ENCODE measurements at regions not wholly inside any gene's neighbourhood (a gene's known extent, or its start where the extent isn't known, plus 50 kb on each side); places are given as distances from the start of the nearest gene placed in this dataset.

GRCh38 chr3:18738393-18739098 lies 313.4 kb upstream of the SATB1 start:
- no peaks in the 10 kb centered on the region for H3K9me3 ChIP-seq (ENCODE audit: low read depth, low read length, poor library complexity, severe bottlenecking)
- TF ChIP-seq EZH2 (IDR thresholded peaks at IDR 0.05; ENCODE audit: borderline replicate concordance, low read depth, low read length, poor library complexity, severe bottlenecking) (no peak), CTCF (conservative IDR thresholded peaks at IDR 0.05; ENCODE audit: low read depth, low read length) (no peak)
- intact Hi-C loops (cut with micrococcal nuclease; ENCODE audit: unreplicated experiment), result no loop called here
- ChIA-PET POLR2A (ENCODE audit: low non-redundant PET) (no interaction called here), CTCF (no interaction called here)
- no peaks in the 10 kb centered on the region for H3K27me3 ChIP-seq (replicated peaks; ENCODE audit: insufficient read depth, low read depth, low read length, poor library complexity)
- DNase-seq (ENCODE audit: low spot score), result no peak
- H3K4me1 ChIP-seq (ENCODE audit: insufficient read depth, low read length, poor library complexity, severe bottlenecking), result no peaks in the 10 kb centered on the region
- no TSS peak for BruUV-seq (replicated peaks)
- H3K27ac ChIP-seq (ENCODE audit: low read depth, low read length, poor library complexity, severe bottlenecking), result no peak overlapping the region
- no peaks in the 10 kb centered on the region for H3K36me3 ChIP-seq (ENCODE audit: insufficient read depth, low read length, poor library complexity, severe bottlenecking)
- H3K4me3 ChIP-seq (ENCODE audit: low read depth, low read length, poor library complexity, severe bottlenecking), result no peak overlapping the region

- H3K27ac ChIP-seq (ENCODE audit: low read depth, low read length, poor library complexity, severe bottlenecking), result no peak overlapping the region
- TF ChIP-seq EZH2 (IDR thresholded peaks at IDR 0.05; ENCODE audit: borderline replicate concordance, low read depth, low read length, poor library complexity, severe bottlenecking) (no peak), CTCF (conservative IDR thresholded peaks at IDR 0.05; ENCODE audit: low read depth, low read length) (no peak)
- H3K36me3 ChIP-seq (ENCODE audit: insufficient read depth, low read length, poor library complexity, severe bottlenecking), result no peaks in the 10 kb centered on the region
- H3K4me3 ChIP-seq (ENCODE audit: low read depth, low read length, poor library complexity, severe bottlenecking), result no peak overlapping the region
- H3K4me1 ChIP-seq (ENCODE audit: insufficient read depth, low read length, poor library complexity, severe bottlenecking), result no peaks in the 10 kb centered on the region
- no peak for DNase-seq (ENCODE audit: low spot score)
- no peaks in the 10 kb centered on the region for H3K27me3 ChIP-seq (replicated peaks; ENCODE audit: insufficient read depth, low read depth, low read length, poor library complexity)
- ChIA-PET POLR2A (ENCODE audit: low non-redundant PET) (no interaction called here), CTCF (no interaction called here)
- H3K9me3 ChIP-seq (ENCODE audit: low read depth, low read length, poor library complexity, severe bottlenecking), result no peaks in the 10 kb centered on the region
- intact Hi-C loops (cut with micrococcal nuclease; ENCODE audit: unreplicated experiment), result no loop called here
- BruUV-seq (replicated peaks), result no TSS peak
These were observed 309.9 kb upstream of the SATB1 start for GRCh38 chr3:18735005-18735404.

GRCh38 chr3:18734309-18734708 lies 309.2 kb upstream of the SATB1 start:
- intact Hi-C loops (cut with micrococcal nuclease; ENCODE audit: unreplicated experiment), result no loop called here

More at GRCh38 chr3:18734309-18734708, 309.2 kb upstream of the SATB1 start:
- BruUV-seq (replicated peaks), result no TSS peak
- CTCF ChIA-PET, result no interaction called here
- POLR2A ChIA-PET (ENCODE audit: low non-redundant PET), result no interaction called here
- TF ChIP-seq CTCF (conservative IDR thresholded peaks at IDR 0.05; ENCODE audit: low read depth, low read length) (no peak), EZH2 (IDR thresholded peaks at IDR 0.05; ENCODE audit: borderline replicate concordance, low read depth, low read length, poor library complexity, severe bottlenecking) (no peak)
- H3K27me3 ChIP-seq (replicated peaks; ENCODE audit: insufficient read depth, low read depth, low read length, poor library complexity), result no peaks in the 10 kb centered on the region
- no peak overlapping the region for H3K27ac ChIP-seq (ENCODE audit: low read depth, low read length, poor library complexity, severe bottlenecking)
- no peak overlapping the region for H3K4me3 ChIP-seq (ENCODE audit: low read depth, low read length, poor library complexity, severe bottlenecking)
- H3K36me3 ChIP-seq (ENCODE audit: insufficient read depth, low read length, poor library complexity, severe bottlenecking), result no peaks in the 10 kb centered on the region
- H3K9me3 ChIP-seq (ENCODE audit: low read depth, low read length, poor library complexity, severe bottlenecking), result no peaks in the 10 kb centered on the region
- no peak for DNase-seq (ENCODE audit: low spot score)
- no peaks in the 10 kb centered on the region for H3K4me1 ChIP-seq (ENCODE audit: insufficient read depth, low read length, poor library complexity, severe bottlenecking)
